Fibroblast of lung (primary cell): ENCODE measurements at regions not wholly inside any gene's neighbourhood (a gene's known extent, or its start where the extent isn't known, plus 50 kb on each side); places are given as distances from the start of the nearest gene placed in this dataset.

ENCODE experiments used
- DNase-seq, 2 donors: peaks; one replicate each; pipeline versions ENCODE4 v3.0.0 to v3.0.0-alpha.2; 2010; ENCODE audit warnings: low read depth in 2 of 2
- H2AFZ ChIP-seq: 2 replicates; pipeline ENCODE4 v1.5.1; 2012; ENCODE audit warnings: low read length, control low read depth, inconsistent platforms
- H3K27ac ChIP-seq: 2 replicates; pipeline ENCODE4 v1.5.1; 2011; ENCODE audit warnings: low read length, control low read depth; ENCODE audit not compliant: insufficient read depth
- H3K27me3 ChIP-seq: 2 replicates; pipeline ENCODE4 v1.5.1; 2011; ENCODE audit warnings: mild to moderate bottlenecking, low read length; ENCODE audit not compliant: control insufficient read depth, insufficient read depth
- H3K36me3 ChIP-seq: 2 replicates; pipeline ENCODE4 v1.5.1; 2011; ENCODE audit warnings: low read length; ENCODE audit not compliant: control insufficient read depth, insufficient read depth
- H3K4me1 ChIP-seq: 2 replicates; pipeline ENCODE4 v1.5.1; 2011; ENCODE audit warnings: low read length; ENCODE audit not compliant: control insufficient read depth, insufficient read depth; ENCODE audit errors: extremely low read depth
- H3K4me2 ChIP-seq: 2 replicates; pipeline ENCODE4 v1.5.1; 2011; ENCODE audit warnings: low read length, control low read depth; ENCODE audit not compliant: insufficient read depth; ENCODE audit errors: extremely low read depth
- H3K4me3 ChIP-seq, 4 experiments: fragments of 200-600 bp in 1 of 4; sonication (generic) in 1 of 4; replicated peaks in 1 of 4; 2 replicates each; pipeline ENCODE4 v1.5.1; 2011 to 2016; ENCODE audit warnings: low read length in 4 of 4, low read depth in 3 of 4, mild to moderate bottlenecking in 3 of 4, control low read depth in 2 of 4, inconsistent platforms in 1 of 4, mixed read lengths in 1 of 4; ENCODE audit not compliant: insufficient read depth in 1 of 4; ENCODE audit errors: control extremely low read depth in 1 of 4
- H3K79me2 ChIP-seq: 2 replicates; pipeline ENCODE4 v1.5.1; 2012; ENCODE audit warnings: mild to moderate bottlenecking, low read length, inconsistent platforms; ENCODE audit not compliant: control insufficient read depth, insufficient read depth
- H3K9ac ChIP-seq: 2 replicates; pipeline ENCODE4 v1.5.1; 2011; ENCODE audit warnings: mild to moderate bottlenecking, low read length, control low read depth; ENCODE audit not compliant: insufficient read depth
- H3K9me3 ChIP-seq: 2 replicates; pipeline ENCODE4 v1.5.1; 2012; ENCODE audit warnings: low read depth, low read length; ENCODE audit not compliant: control insufficient read depth, insufficient read depth
- H4K20me1 ChIP-seq: 2 replicates; pipeline ENCODE4 v1.5.1; 2011; ENCODE audit warnings: low read length; ENCODE audit not compliant: control insufficient read depth, insufficient read depth; ENCODE audit errors: extremely low read depth
- EZH2 ChIP-seq: IDR thresholded peaks from 2 replicates; pipeline ENCODE4 v1.5.1; 2012; ENCODE audit warnings: low read length, control low read depth, mild to moderate bottlenecking; ENCODE audit errors: missing control alignments
- TF ChIP-seq, protein P1 (sequence below), 2 donors: IDR thresholded peaks in 1 of 2; conservative IDR thresholded peaks in 1 of 2; 1 replicate in 1 of 2; 2 replicates in 1 of 2; pipeline ENCODE4 v1.5.1; 2011 to 2012; ENCODE audit warnings: low read length in 2 of 2, control low read depth in 1 of 2, inconsistent platforms in 1 of 2, low read depth in 1 of 2, mild to moderate bottlenecking in 1 of 2

DNA sequence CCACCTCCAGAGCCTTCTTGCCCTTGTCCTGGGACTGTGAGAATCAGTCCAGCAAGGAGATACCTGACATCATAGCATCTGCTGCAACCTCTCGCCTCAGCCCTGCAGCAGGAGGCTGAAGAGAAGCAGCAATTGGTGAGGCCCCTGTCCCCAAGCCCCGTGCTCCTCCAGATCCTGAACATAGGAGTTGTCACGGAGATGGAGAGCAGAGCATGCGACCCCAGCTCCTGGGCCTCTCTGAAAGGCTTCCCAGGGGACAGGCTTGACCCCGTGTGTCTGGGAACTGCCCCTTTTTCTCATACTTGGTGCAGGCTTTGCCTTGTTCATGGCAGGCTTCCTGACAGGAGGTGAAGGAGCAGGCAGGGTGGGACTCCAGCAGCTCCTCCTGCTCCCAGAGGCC, 127.7 kb upstream of the PZP start:
- no peak overlapping the region for H3K27ac ChIP-seq
- H3K36me3 ChIP-seq = no peaks in the 10 kb centered on the region
- no peak overlapping the region for H2AFZ ChIP-seq
- H3K27me3 ChIP-seq = no peaks in the 10 kb centered on the region
- no peak overlapping the region for H3K4me3 ChIP-seq
- no peak overlapping the region for H3K9ac ChIP-seq
- H3K4me1 ChIP-seq = no peaks in the 10 kb centered on the region
- H3K79me2 ChIP-seq = no peaks in the 10 kb centered on the region
- no peaks in the 10 kb centered on the region for H4K20me1 ChIP-seq
- no peak overlapping the region for H3K4me2 ChIP-seq
- TF ChIP-seq, protein P1, sequence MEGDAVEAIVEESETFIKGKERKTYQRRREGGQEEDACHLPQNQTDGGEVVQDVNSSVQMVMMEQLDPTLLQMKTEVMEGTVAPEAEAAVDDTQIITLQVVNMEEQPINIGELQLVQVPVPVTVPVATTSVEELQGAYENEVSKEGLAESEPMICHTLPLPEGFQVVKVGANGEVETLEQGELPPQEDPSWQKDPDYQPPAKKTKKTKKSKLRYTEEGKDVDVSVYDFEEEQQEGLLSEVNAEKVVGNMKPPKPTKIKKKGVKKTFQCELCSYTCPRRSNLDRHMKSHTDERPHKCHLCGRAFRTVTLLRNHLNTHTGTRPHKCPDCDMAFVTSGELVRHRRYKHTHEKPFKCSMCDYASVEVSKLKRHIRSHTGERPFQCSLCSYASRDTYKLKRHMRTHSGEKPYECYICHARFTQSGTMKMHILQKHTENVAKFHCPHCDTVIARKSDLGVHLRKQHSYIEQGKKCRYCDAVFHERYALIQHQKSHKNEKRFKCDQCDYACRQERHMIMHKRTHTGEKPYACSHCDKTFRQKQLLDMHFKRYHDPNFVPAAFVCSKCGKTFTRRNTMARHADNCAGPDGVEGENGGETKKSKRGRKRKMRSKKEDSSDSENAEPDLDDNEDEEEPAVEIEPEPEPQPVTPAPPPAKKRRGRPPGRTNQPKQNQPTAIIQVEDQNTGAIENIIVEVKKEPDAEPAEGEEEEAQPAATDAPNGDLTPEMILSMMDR (conservative IDR thresholded peaks at IDR 0.05 in 1 of 2, IDR thresholded peaks at IDR 0.05 in 1 of 2; ENCODE audit: low read depth in 1 of 2, low read length in 2 of 2) = no peak
- TF ChIP-seq EZH2 = no peak
- no peak for DNase-seq
- no peaks in the 10 kb centered on the region for H3K9me3 ChIP-seq

DNA sequence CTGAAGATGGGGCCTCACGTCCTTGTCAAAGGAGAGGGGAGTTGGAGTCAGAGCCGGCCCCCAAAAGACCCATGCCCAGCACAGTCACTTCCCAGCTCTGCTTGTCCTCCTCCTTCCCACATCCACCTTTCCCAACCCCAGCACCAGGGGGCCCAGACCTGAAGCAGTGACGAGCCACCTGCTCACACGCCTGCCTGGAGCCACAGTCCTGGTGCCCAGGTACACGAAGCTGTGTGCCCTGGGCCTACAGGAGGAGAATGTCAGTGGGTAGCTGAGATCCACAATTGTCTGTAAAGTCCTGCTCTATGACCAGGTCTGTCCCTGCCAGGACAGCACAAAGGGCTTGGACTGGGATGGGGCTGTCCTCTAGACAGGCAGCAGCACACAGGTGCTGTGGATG, 126.8 kb upstream of the PZP start:
- H3K9me3 ChIP-seq = no peaks in the 10 kb centered on the region
- H3K4me1 ChIP-seq = no peaks in the 10 kb centered on the region
- H3K9ac ChIP-seq = no peak overlapping the region
- no peak overlapping the region for H2AFZ ChIP-seq
- no peaks in the 10 kb centered on the region for H4K20me1 ChIP-seq
- no peak overlapping the region for H3K4me2 ChIP-seq
- TF ChIP-seq, protein P1 (conservative IDR thresholded peaks at IDR 0.05 in 1 of 2, IDR thresholded peaks at IDR 0.05 in 1 of 2; ENCODE audit: low read depth in 1 of 2, low read length in 2 of 2) = no peak
- TF ChIP-seq EZH2 = no peak
- no peak overlapping the region for H3K27ac ChIP-seq
- DNase-seq = no peak
- H3K79me2 ChIP-seq = no peaks in the 10 kb centered on the region
- no peaks in the 10 kb centered on the region for H3K36me3 ChIP-seq
- no peaks in the 10 kb centered on the region for H3K27me3 ChIP-seq
- no peak overlapping the region for H3K4me3 ChIP-seq

DNA sequence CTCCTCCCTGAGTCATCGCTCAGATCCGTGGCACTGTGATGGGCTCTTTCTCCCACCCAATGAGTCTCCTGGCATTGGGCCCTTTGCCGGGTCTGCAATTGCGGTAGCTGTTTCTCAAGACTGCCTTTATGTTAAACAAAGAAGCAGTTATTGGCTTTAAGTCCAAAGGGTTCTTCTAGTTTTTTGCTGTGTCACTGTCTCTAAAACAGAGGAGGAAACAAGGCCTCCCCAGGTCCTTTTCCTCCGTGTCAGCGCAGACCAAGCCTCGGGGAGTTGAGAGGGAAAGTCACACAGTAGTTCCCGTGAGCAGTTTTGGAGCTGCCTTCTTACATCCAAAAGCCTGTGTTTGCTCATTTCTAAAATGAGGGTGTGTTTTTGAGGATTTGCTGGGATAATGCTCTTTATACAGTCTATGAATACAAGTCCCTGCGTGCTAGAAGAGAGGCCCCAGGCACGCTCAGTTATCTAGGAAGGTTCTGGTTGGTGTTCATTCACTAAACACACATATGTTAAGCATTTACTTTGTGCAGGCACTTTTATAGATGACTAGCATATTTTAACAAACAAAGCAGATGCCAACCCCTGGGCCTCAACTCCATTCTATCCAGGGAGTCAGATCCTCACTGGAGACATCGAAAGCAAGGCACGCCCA, 126.0 kb upstream of the PZP start:
- H3K36me3 ChIP-seq = no peaks in the 10 kb centered on the region
- H3K4me1 ChIP-seq = no peaks in the 10 kb centered on the region
- H3K4me3 ChIP-seq = no peak overlapping the region
- no peaks in the 10 kb centered on the region for H3K79me2 ChIP-seq
- H3K9me3 ChIP-seq = no peaks in the 10 kb centered on the region
- H3K27me3 ChIP-seq = no peaks in the 10 kb centered on the region
- H3K27ac ChIP-seq = no peak overlapping the region
- H3K4me2 ChIP-seq = no peak overlapping the region
- TF ChIP-seq, protein P1 (conservative IDR thresholded peaks at IDR 0.05 in 1 of 2, IDR thresholded peaks at IDR 0.05 in 1 of 2; ENCODE audit: low read depth in 1 of 2, low read length in 2 of 2) = no peak
- no peak for TF ChIP-seq EZH2
- no peaks in the 10 kb centered on the region for H4K20me1 ChIP-seq
- H3K9ac ChIP-seq = no peak overlapping the region
- DNase-seq = peak; percentile 46 to 60
- no peak overlapping the region for H2AFZ ChIP-seq
